ENCODE measurements at regions not wholly inside any gene's neighbourhood (a gene's known extent, or its start where the extent isn't known, plus 50 kb on each side); places are given as distances from the start of the nearest gene placed in this dataset.

- no peak for TF ChIP-seq ZNF488 (tag by site-specific recombination; IDR thresholded peaks at IDR 0.05)
- TF ChIP-seq ZNF175 (tag by site-specific recombination; IDR thresholded peaks at IDR 0.05): no peak
Measured at GRCh38 chr12:86727160-86727559, 471.0 kb upstream of the MGAT4C start.
